ENCODE measurements at regions not wholly inside any gene's neighbourhood (a gene's known extent, or its start where the extent isn't known, plus 50 kb on each side); places are given as distances from the start of the nearest gene placed in this dataset.

DNA sequence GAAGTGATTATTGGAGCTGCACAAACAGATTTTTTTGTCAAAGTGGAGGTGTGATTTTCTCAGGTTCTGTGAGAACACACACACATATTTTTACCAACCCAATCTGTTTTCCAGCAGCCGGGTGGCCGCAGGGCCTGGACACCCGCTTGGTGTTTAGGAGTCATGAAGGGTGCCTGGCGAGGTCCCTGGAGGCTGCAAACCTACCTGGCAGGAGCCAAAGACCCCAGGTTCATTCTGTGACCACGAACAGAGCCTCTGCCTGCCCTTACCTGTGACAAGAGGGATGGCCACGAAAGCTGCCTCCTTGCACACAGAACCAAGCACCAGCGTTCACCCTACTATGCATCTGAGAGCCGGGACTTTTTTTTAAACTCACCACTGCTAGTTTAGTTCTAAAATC lies 64.3 kb upstream of the ID2 start:
- H3K9me2 ChIP-seq (ENCODE audit: insufficient read depth, low read length), result no peaks in the 10 kb centered on the region
- H3K9me3 ChIP-seq (ENCODE audit: low read length), result no peaks in the 10 kb centered on the region
- no peak overlapping the region for H2AFZ ChIP-seq (ENCODE audit: low read depth, low read length)
- no peak overlapping the region for H3K27ac ChIP-seq (ENCODE audit: low read length)
- H3K4me2 ChIP-seq (ENCODE audit: low read length), result no peak overlapping the region
- no peaks in the 10 kb centered on the region for H3F3A ChIP-seq (ENCODE audit: insufficient read depth, low read length, poor library complexity, severe bottlenecking)
- H3K9ac ChIP-seq (ENCODE audit: low read length), result no peak overlapping the region
- H3K27me3 ChIP-seq (ENCODE audit: insufficient read depth, low read depth, low read length), result no peaks in the 10 kb centered on the region
- H3K4me3 ChIP-seq (ENCODE audit: low read length), result no peak overlapping the region
- H3K36me3 ChIP-seq (ENCODE audit: insufficient read depth, low read length), result no peaks in the 10 kb centered on the region
- TF ChIP-seq, protein P1, sequence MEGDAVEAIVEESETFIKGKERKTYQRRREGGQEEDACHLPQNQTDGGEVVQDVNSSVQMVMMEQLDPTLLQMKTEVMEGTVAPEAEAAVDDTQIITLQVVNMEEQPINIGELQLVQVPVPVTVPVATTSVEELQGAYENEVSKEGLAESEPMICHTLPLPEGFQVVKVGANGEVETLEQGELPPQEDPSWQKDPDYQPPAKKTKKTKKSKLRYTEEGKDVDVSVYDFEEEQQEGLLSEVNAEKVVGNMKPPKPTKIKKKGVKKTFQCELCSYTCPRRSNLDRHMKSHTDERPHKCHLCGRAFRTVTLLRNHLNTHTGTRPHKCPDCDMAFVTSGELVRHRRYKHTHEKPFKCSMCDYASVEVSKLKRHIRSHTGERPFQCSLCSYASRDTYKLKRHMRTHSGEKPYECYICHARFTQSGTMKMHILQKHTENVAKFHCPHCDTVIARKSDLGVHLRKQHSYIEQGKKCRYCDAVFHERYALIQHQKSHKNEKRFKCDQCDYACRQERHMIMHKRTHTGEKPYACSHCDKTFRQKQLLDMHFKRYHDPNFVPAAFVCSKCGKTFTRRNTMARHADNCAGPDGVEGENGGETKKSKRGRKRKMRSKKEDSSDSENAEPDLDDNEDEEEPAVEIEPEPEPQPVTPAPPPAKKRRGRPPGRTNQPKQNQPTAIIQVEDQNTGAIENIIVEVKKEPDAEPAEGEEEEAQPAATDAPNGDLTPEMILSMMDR (IDR thresholded peaks at IDR 0.05; ENCODE audit: poor library complexity, severe bottlenecking), result no peak
- TF ChIP-seq MXI1 (conservative IDR thresholded peaks at IDR 0.05; ENCODE audit: poor library complexity, severe bottlenecking) (no peak), EP300 (conservative IDR thresholded peaks at IDR 0.05; ENCODE audit: poor library complexity, severe bottlenecking) (no peak), RAD21 (conservative IDR thresholded peaks at IDR 0.05) (no peak), POLR2AphosphoS5 (IDR thresholded peaks at IDR 0.05) (no peak), TAF1 (IDR thresholded peaks at IDR 0.05; ENCODE audit: low read depth) (no peak), EZH2 (IDR thresholded peaks at IDR 0.05; ENCODE audit: borderline replicate concordance, insufficient read depth, low read length, poor library complexity, severe bottlenecking) (no peak), SMC3 (conservative IDR thresholded peaks at IDR 0.05; ENCODE audit: poor library complexity) (no peak)
- TF ChIP-seq, protein P2, sequence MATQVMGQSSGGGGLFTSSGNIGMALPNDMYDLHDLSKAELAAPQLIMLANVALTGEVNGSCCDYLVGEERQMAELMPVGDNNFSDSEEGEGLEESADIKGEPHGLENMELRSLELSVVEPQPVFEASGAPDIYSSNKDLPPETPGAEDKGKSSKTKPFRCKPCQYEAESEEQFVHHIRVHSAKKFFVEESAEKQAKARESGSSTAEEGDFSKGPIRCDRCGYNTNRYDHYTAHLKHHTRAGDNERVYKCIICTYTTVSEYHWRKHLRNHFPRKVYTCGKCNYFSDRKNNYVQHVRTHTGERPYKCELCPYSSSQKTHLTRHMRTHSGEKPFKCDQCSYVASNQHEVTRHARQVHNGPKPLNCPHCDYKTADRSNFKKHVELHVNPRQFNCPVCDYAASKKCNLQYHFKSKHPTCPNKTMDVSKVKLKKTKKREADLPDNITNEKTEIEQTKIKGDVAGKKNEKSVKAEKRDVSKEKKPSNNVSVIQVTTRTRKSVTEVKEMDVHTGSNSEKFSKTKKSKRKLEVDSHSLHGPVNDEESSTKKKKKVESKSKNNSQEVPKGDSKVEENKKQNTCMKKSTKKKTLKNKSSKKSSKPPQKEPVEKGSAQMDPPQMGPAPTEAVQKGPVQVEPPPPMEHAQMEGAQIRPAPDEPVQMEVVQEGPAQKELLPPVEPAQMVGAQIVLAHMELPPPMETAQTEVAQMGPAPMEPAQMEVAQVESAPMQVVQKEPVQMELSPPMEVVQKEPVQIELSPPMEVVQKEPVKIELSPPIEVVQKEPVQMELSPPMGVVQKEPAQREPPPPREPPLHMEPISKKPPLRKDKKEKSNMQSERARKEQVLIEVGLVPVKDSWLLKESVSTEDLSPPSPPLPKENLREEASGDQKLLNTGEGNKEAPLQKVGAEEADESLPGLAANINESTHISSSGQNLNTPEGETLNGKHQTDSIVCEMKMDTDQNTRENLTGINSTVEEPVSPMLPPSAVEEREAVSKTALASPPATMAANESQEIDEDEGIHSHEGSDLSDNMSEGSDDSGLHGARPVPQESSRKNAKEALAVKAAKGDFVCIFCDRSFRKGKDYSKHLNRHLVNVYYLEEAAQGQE (IDR thresholded peaks at IDR 0.05; ENCODE audit: borderline replicate concordance), result no peak
- H3K79me2 ChIP-seq (replicated peaks; ENCODE audit: insufficient read depth, low read length), result no peaks in the 10 kb centered on the region
- no peaks in the 10 kb centered on the region for H4K20me1 ChIP-seq (ENCODE audit: insufficient read depth)

DNA sequence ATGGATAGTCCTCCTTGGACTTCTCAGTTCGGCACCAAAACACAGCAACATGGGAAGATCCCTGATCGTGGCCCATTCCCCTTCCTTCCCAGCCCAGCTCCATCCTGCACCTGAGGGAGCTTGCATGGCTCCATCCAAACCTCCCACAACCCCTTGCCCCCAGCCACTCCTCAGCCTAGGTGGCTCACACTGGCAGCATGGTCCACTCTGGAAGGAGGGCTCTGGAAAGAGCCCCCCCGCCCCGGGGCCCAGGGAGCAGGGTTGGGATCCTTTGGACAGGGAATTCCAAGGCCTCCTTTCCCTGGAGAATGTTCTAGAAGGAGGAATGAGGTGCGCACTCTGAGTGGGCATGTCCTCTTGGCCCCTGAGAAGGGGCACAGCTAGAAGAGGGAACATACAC lies 62.8 kb upstream of the ID2 start:
- no peaks in the 10 kb centered on the region for H3K9me3 ChIP-seq (ENCODE audit: low read length)
- no peak overlapping the region for H3K27ac ChIP-seq (ENCODE audit: low read length)
- no peaks in the 10 kb centered on the region for H3K36me3 ChIP-seq (ENCODE audit: insufficient read depth, low read length)
- no peaks in the 10 kb centered on the region for H4K20me1 ChIP-seq (ENCODE audit: insufficient read depth)
- H3K79me2 ChIP-seq (replicated peaks; ENCODE audit: insufficient read depth, low read length), result no peaks in the 10 kb centered on the region
- no peaks in the 10 kb centered on the region for H3F3A ChIP-seq (ENCODE audit: insufficient read depth, low read length, poor library complexity, severe bottlenecking)
- no peak overlapping the region for H2AFZ ChIP-seq (ENCODE audit: low read depth, low read length)
- TF ChIP-seq RAD21 (conservative IDR thresholded peaks at IDR 0.05), result no peak
- no peak for TF ChIP-seq TAF1 (IDR thresholded peaks at IDR 0.05; ENCODE audit: low read depth)
- TF ChIP-seq EZH2 (IDR thresholded peaks at IDR 0.05; ENCODE audit: borderline replicate concordance, insufficient read depth, low read length, poor library complexity, severe bottlenecking), result no peak
- no peak for TF ChIP-seq SMC3 (conservative IDR thresholded peaks at IDR 0.05; ENCODE audit: poor library complexity)
- no peak for TF ChIP-seq POLR2AphosphoS5 (IDR thresholded peaks at IDR 0.05)
- TF ChIP-seq, protein P2 (IDR thresholded peaks at IDR 0.05; ENCODE audit: borderline replicate concordance), result no peak
- no peaks in the 10 kb centered on the region for H3K9me2 ChIP-seq (ENCODE audit: insufficient read depth, low read length)
- no peak overlapping the region for H3K4me3 ChIP-seq (ENCODE audit: low read length)
- H3K27me3 ChIP-seq (ENCODE audit: insufficient read depth, low read depth, low read length), result no peaks in the 10 kb centered on the region
- H3K9ac ChIP-seq (ENCODE audit: low read length), result no peak overlapping the region
- no peak overlapping the region for H3K4me2 ChIP-seq (ENCODE audit: low read length)

Measured in neural cell (in vitro differentiated cells).